ENCODE measurements at regions not wholly inside any gene's neighbourhood (a gene's known extent, or its start where the extent isn't known, plus 50 kb on each side); places are given as distances from the start of the nearest gene placed in this dataset.

DNA sequence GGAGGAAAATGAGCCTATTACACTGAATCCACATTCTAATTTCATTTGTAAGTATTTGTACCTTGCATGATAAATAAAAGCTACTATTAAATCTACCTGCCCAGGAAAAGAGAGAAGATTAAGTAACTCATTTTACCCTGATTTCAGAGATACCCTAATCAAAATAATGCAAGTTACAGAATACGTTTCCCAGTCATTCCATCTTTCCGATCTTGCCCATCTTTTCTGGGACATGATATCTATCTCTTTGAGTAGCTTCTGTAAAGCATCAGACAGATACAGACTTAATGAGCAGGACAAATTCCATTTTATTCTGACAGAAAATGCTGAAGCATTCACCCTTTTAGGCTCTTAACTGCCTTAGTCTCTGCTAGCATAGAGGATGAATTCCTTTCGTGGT, 56.6 kb downstream of the SPRY2 start:
- DNase-seq = no peak

- DNase-seq = no peak
These were observed 62.2 kb downstream of the SPRY2 start for GRCh38 chr13:80278706-80279105.

GRCh38 chr13:80276371-80277289, 64.3 kb downstream of the SPRY2 start:
- peak; percentile 35 to 70 for DNase-seq

GRCh38 chr13:80274643-80275042, 66.3 kb downstream of the SPRY2 start:
- no peak for DNase-seq

GRCh38 chr13:80273718-80274117, 67.2 kb downstream of the SPRY2 start:
- no peak for DNase-seq

GRCh38 chr13:80265348-80265747, 75.6 kb downstream of the SPRY2 start:
- DNase-seq = no peak

DNA sequence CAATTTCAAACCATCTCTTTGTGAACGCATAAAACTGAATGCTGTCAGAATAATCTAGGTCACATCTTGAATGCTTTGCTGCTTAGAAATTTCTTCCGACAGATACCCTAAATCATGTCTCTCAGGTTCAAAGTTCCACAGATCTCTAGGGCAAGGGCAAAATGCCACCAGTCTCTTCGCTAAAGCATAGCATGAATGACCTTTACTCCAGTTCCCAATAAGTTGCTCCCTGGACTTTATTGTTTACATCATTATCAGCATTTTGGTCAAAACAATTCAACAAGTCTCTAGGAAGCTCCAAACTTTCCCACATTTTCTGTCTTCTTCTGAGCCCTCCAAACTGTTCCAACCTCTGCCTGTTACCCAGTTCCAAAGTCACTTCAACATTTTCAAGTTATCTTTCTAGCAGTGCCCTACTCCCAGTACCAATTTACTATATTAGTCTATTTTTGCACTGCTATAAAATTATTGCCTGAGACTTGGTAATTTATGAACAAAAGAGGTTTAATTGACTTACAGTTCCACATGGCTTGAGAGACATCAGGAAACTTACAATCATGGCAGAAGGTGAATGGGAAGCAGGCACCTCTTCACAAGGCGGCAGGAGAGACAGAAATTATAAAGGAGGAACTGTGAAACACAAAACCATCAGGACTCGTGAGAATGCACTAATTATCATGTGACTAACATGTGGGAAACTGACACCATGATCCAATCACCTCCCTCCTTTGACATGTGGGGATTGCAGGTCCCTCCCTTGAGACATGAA, 77.0 kb downstream of the SPRY2 start:
- no peak for DNase-seq

DNA sequence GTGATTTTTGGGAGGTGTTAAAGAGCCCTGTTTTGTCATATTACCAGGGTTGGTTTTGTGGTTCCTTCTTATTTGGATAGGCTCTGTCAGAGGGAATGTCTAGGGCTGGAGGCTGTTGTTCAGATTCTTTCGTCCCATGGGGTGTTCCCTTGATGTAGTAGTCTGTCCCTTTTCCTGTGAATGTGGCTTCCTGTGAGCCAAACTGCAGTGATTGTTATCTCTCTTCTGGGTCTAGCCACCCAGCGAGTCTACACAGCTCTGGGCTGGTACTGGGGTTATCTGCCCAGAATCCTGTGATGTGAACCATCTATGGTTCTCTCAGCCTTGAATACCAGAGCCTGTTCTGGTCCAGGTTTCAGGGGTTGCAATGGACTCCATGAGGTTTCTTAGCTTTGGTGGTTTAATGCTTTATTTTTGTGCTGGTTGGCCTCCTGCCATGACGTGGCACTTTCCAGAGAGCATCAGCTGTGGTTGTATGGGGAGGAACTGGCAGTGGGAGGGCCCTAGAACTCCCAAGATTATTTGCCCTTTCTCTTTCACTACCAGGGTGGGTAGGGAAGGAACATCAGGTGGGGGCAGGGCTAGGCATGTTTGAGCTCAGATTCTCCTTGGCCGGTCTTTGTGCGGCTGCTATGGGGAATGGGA, 78.8 kb downstream of the SPRY2 start:
- DNase-seq = no peak

DNA sequence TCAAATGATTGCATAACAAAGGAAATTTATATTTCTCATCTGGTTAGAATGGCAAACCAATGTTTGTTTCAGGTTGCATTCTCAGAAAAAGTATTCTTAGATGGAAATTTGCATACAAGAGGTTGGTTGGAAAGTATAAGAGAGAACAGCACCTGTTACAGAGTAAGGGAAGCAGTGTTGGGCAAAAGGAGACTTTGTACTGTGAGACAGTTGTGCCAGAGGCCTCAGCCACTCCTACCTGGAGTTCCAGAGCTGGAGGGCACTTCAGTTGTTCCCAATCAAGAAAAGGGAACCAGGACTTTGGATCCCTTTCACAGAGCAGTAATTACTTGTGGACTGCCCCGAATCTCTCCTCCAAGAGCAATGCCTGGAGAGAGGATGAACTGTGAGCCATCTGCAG, 81.8 kb downstream of the SPRY2 start:
- DNase-seq = no peak

DNA sequence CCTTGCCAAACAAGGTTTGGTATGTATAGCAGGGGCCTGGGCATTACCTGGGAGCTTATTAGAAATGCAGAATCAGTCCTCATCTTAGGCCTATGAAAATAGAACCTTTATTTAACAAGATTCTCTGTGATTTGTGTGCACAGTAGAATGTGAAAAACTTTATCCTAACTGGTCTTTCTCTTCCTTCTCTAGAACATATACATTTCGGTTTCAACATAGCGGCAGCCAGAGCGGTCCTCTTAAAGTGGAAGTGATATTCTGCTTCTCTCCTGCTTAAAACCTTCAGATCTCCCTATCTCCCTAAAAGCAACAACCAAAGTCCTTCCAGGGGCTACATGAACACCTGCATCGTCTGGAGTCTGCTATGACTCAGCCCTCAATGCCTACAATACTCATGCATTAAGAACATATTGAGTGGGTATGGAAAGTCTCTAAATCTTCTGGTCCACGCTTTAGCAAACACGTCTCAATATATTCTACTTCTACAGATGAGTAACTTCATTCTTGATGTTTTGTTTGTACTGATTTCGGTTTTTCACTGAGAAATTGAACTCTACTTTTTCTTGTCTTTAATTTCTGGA, 84.5 kb downstream of the SPRY2 start:
- DNase-seq = no peak

- no peak for DNase-seq
These were observed 85.0 kb downstream of the SPRY2 start for GRCh38 chr13:80255946-80256345.

DNA sequence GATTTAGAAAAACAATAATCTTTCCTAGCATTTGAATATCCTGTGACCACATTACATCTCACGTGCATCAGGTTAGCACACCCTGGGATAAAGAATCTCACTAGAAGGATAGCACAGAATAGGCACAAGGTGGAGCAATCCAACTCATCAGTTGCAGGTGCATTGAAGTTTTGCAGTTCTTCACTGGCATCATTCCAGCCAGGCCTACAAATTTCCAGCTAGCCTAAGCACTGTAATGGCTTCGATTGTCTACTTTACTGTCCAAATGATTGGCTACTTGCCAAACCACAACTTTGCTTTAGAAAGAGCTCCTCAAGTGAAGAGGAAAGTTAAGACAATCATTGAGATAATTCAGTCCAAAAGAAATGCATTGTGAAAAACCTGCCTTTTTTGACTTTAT, 89.5 kb downstream of the SPRY2 start:
- DNase-seq = no peak

DNA sequence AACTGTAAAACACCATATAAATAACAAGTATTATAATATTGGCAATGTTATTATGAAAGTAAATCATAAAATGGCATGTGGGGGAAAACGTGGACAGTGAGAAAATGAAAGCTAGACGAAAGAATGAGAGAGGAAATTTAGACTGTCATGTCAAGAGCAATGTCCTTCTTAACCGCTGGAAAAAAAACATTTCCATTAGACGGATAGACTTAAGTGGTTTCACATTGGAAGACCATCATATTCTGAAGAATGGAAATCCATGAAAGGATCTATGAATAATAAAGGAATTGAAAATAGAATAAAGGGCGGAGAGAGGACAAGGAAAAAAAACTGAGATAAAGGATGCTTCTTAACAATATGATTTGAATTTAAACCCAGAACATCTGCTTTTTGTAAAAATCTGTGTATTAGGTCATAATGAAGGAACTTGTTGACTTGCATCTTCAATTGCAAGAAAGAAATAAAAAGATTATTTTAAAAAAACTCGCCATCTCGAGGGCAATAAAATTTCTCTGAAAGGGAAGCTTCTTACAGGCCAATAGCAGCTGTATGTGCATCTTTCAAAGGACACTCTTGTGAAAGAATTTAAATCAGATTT, 90.6 kb downstream of the SPRY2 start:
- DNase-seq = no peak

DNA sequence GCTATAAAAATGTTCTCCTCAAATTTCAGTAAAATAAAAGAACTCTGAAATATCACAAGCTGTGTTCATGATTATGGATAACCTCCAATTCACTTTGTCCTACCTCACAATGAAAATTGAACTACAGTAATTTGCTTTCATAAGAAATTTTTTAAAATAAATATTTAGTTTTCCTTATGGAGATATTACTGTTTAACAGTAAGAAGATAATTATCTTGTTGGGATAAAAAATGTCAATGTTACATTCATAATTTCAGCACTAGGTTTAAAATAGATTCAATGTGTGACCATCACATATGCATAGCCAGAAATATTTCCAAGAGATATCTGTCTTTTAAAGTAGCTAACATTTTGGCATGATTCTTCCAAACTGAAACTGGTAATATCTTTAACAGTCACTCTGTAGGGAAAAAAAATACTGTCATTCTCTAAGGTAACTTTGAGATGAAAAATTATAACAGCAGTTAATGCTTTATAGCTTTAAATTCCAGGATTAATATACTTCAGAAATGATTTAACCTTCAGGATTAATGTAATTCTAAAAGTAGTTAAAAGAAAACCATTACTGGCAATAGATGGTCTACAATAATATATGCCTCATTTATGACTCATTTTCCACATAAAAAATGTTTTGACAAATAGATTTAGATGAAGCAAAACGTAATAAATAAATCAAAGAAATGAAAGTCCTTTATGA, 91.3 kb downstream of the SPRY2 start:
- DNase-seq = no peak

GRCh38 chr13:80245162-80245733, 95.7 kb downstream of the SPRY2 start:
- DNase-seq = no peak

- no peak for DNase-seq
These were observed 96.4 kb downstream of the SPRY2 start for GRCh38 chr13:80244574-80244973.

DNA sequence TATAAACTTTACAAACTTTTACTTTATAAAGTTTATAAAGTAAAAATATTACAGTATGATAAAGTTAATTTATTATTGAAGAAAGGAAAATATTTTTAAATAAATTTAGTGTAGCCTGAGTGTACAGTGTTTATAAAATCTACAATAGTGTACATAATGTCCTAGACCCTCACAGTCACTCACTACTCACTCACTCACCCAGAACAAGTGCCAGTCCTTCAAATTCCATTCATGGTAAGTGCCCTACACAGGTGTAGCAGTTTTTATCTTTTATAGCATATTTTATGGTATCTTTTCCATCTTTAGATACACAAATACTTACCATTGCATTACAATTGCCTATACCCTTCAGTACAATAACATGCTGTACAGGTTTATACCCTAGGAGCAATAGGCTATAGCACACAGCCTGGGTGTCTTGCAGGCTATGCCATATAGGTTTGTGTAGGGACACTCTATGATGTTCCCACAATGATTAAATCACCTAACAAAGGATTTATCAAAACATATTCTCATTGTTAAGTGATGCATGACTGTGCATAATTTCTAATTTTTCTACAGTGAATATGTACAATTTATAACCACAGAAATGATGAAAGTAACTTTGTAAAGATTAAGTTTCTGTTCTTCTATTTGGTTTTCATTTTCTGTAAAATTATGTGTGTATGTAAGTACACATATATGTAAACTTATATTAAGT, 98.0 kb downstream of the SPRY2 start:
- DNase-seq = no peak

DNA sequence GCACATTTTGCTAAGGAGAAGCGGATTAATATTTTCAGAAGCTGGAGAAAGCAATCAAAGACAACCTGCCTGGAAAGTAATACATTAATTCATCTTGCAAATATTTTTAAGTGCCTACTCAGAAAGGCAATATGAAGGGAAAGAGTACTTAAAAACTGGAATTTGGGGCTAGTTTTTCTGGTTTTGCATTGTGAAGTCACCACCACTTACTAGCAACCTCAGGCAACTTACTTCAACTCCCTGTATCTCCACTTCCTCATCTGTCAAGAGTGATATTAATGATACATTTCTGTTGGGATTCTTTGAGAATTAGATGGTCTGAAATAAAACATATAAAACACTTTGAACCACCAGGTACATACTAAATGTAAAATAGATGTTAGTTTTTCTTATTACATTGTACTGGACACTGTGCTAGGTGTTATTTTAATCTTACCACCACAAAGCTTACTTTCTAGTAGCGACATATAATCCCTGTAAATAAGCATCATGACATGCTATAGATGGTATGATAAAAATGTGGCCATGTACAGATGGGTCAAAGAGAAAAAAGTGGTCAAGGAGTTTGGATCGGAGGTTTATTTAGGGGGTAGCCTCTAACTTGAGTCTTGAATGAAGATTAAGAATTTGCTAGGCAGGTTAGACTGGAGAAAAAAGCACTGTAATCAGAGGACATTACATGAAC, 101.2 kb downstream of the SPRY2 start:
- no peak for DNase-seq

DNA sequence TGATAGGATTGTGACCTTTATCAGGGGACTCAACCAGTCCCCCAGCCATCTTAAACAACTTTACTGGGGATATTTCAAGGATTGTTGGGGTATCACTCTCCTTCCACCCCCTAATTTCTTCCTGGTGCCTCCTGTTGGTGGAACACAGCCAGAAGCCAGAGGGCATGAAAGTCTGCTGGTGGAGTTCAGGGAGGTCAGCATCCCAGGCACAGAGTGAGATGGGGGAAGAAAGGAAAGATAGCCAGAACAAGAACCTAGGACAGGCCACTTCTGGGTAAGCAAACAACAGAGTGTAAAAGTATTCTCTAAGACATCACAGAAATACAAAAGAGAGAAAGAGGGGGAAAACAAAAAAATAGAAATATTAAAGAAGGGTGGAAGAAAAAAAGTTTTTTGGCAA, 101.8 kb downstream of the SPRY2 start:
- no peak for DNase-seq

DNA sequence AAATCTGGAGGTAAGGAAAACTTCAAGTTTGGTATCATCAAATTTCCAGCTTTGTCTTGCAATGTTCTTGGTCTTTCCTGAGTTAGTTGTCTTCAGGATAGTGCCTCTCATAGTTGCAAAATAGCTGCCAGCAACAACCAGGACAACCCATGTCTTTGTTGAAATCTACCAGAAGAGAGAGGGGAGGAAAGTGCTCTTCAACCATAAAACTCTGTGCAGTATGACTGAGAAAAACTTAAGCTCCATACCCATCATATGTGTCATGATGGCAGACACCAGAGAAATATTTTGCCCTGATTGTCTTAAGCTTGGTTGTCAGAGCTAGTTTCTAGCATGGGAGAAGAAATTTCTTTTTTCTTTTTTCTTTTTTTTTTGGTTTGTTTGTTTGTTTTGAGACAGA, 103.3 kb downstream of the SPRY2 start:
- no peak for DNase-seq

- DNase-seq = no peak
These were observed 105.0 kb downstream of the SPRY2 start for GRCh38 chr13:80235967-80236302.
